Hepatocyte (in vitro differentiated cells): ENCODE measurements at regions not wholly inside any gene's neighbourhood (a gene's known extent, or its start where the extent isn't known, plus 50 kb on each side); places are given as distances from the start of the nearest gene placed in this dataset.

Experiments used
- CTCF ChIP-seq: fragments of 200-600 bp; sonication (generic); IDR thresholded peaks from 2 replicates; pipeline ENCODE4 v1.5.1; 2016; ENCODE audit warnings: antibody characterized with exemption, mild to moderate bottlenecking; ENCODE audit not compliant: poor library complexity
- EZH2 ChIP-seq: fragments of 200-600 bp; sonication (generic); IDR thresholded peaks from 2 replicates; pipeline ENCODE4 v1.6.1; 2016; ENCODE audit warnings: antibody characterized with exemption, mild to moderate bottlenecking, borderline replicate concordance
- EZH2phosphoT487 ChIP-seq: fragments of 200-600 bp; sonication (generic); IDR thresholded peaks from one replicate; pipeline ENCODE4 v1.6.1; 2018; ENCODE audit warnings: antibody characterized with exemption, mild to moderate bottlenecking, low read depth, moderate library complexity; ENCODE audit not compliant: unreplicated experiment, severe bottlenecking

GRCh38 chr6:125379174-125379573 is 77.4 kb upstream of the HDDC2 start:
- no peak for TF ChIP-seq EZH2
- no peak for TF ChIP-seq CTCF
- TF ChIP-seq EZH2phosphoT487, result no peak
